ENCODE measurements at regions not wholly inside any gene's neighbourhood (a gene's known extent, or its start where the extent isn't known, plus 50 kb on each side); places are given as distances from the start of the nearest gene placed in this dataset.
"Not testable (repeated sequence)": the region's sequence is repeated elsewhere in the genome, so short reads cannot be mapped to it uniquely, and the experiment has no call there.

GRCh38 chr3:125855006-125855405, 114.0 kb upstream of the ROPN1B start:
- H3K9me3 ChIP-seq (ENCODE audit: control insufficient read depth, insufficient read depth, low read length); H3K9me3 Mint-ChIP-seq; H3K36me3 Mint-ChIP-seq; H3K4me3 ChIP-seq (ENCODE audit: low read length); H3K4me1 ChIP-seq (ENCODE audit: control insufficient read depth, insufficient read depth, low read length); H3K27ac Mint-ChIP-seq; intact Hi-C loops (cut with micrococcal nuclease); H3K27ac ChIP-seq (ENCODE audit: low read length); H3K4me1 Mint-ChIP-seq; DNase-seq; H3K27me3 ChIP-seq (ENCODE audit: control insufficient read depth, insufficient read depth, low read length); ATAC-seq; H3K27me3 Mint-ChIP-seq (ENCODE audit: low read depth in 2 of 2); H3K36me3 ChIP-seq (ENCODE audit: control insufficient read depth, insufficient read depth, low read length); H3K4me3 Mint-ChIP-seq: not testable (repeated sequence)
- no CpG with 5 or more reads among the region's 2 CpGs for WGBS (ENCODE audit: insufficient coverage)

- intact Hi-C loops (cut with micrococcal nuclease); H3K36me3 ChIP-seq (ENCODE audit: control insufficient read depth, insufficient read depth, low read length); H3K9me3 ChIP-seq (ENCODE audit: control insufficient read depth, insufficient read depth, low read length); H3K4me3 ChIP-seq (ENCODE audit: low read length); H3K27ac Mint-ChIP-seq; H3K27me3 Mint-ChIP-seq (ENCODE audit: low read depth in 2 of 2); H3K4me1 ChIP-seq (ENCODE audit: control insufficient read depth, insufficient read depth, low read length); H3K9me3 Mint-ChIP-seq; H3K36me3 Mint-ChIP-seq; DNase-seq; H3K4me1 Mint-ChIP-seq; H3K4me3 Mint-ChIP-seq; H3K27ac ChIP-seq (ENCODE audit: low read length); ATAC-seq; H3K27me3 ChIP-seq (ENCODE audit: control insufficient read depth, insufficient read depth, low read length): not testable (repeated sequence)
- WGBS (ENCODE audit: insufficient coverage): 88% methylated on average over 3 of the region's 3 CpGs
Measured at GRCh38 chr3:125860547-125860946, 108.4 kb upstream of the ROPN1B start.

GRCh38 chr3:125862841-125863254, 106.1 kb upstream of the ROPN1B start:
- H3K27me3 ChIP-seq (ENCODE audit: control insufficient read depth, insufficient read depth, low read length); ATAC-seq; H3K36me3 Mint-ChIP-seq; intact Hi-C loops (cut with micrococcal nuclease); H3K27ac ChIP-seq (ENCODE audit: low read length); H3K9me3 ChIP-seq (ENCODE audit: control insufficient read depth, insufficient read depth, low read length); H3K9me3 Mint-ChIP-seq; H3K27me3 Mint-ChIP-seq (ENCODE audit: low read depth in 2 of 2); DNase-seq; H3K4me3 ChIP-seq (ENCODE audit: low read length); H3K36me3 ChIP-seq (ENCODE audit: control insufficient read depth, insufficient read depth, low read length); H3K4me1 ChIP-seq (ENCODE audit: control insufficient read depth, insufficient read depth, low read length); H3K4me3 Mint-ChIP-seq; H3K4me1 Mint-ChIP-seq; H3K27ac Mint-ChIP-seq: not testable (repeated sequence)
- WGBS (ENCODE audit: insufficient coverage): 95% methylated on average over 2 of the region's 5 CpGs

GRCh38 chr3:125864532-125864931, 104.4 kb upstream of the ROPN1B start:
- H3K36me3 ChIP-seq (ENCODE audit: control insufficient read depth, insufficient read depth, low read length); H3K27ac Mint-ChIP-seq; H3K27me3 ChIP-seq (ENCODE audit: control insufficient read depth, insufficient read depth, low read length); H3K9me3 Mint-ChIP-seq; H3K27ac ChIP-seq (ENCODE audit: low read length); DNase-seq; ATAC-seq; H3K36me3 Mint-ChIP-seq; H3K9me3 ChIP-seq (ENCODE audit: control insufficient read depth, insufficient read depth, low read length); H3K4me3 Mint-ChIP-seq; H3K4me1 Mint-ChIP-seq; H3K4me3 ChIP-seq (ENCODE audit: low read length); intact Hi-C loops (cut with micrococcal nuclease); H3K4me1 ChIP-seq (ENCODE audit: control insufficient read depth, insufficient read depth, low read length); H3K27me3 Mint-ChIP-seq (ENCODE audit: low read depth in 2 of 2): not testable (repeated sequence)
- 83% methylated on average over 4 of the region's 4 CpGs for WGBS (ENCODE audit: insufficient coverage)

- H3K27ac ChIP-seq (ENCODE audit: low read length); H3K9me3 Mint-ChIP-seq; H3K4me1 Mint-ChIP-seq; DNase-seq; H3K36me3 Mint-ChIP-seq; H3K27me3 Mint-ChIP-seq (ENCODE audit: low read depth in 2 of 2); H3K27ac Mint-ChIP-seq; intact Hi-C loops (cut with micrococcal nuclease); H3K36me3 ChIP-seq (ENCODE audit: control insufficient read depth, insufficient read depth, low read length); H3K4me3 ChIP-seq (ENCODE audit: low read length); H3K4me1 ChIP-seq (ENCODE audit: control insufficient read depth, insufficient read depth, low read length); ATAC-seq; H3K4me3 Mint-ChIP-seq; H3K27me3 ChIP-seq (ENCODE audit: control insufficient read depth, insufficient read depth, low read length): not testable (repeated sequence)
- 92% methylated on average over 11 of the region's 12 CpGs for WGBS (ENCODE audit: insufficient coverage)
- H3K9me3 ChIP-seq (ENCODE audit: control insufficient read depth, insufficient read depth, low read length): peaks cover 12% of the 10 kb centered on the region
Measured at GRCh38 chr3:125886006-125886405, 83.0 kb upstream of the ROPN1B start.

GRCh38 chr3:125899181-125899580, 69.8 kb upstream of the ROPN1B start:
- H3K4me3 Mint-ChIP-seq; H3K4me3 ChIP-seq (ENCODE audit: low read length); H3K27ac Mint-ChIP-seq; H3K4me1 ChIP-seq (ENCODE audit: control insufficient read depth, insufficient read depth, low read length); ATAC-seq; H3K27me3 Mint-ChIP-seq (ENCODE audit: low read depth in 2 of 2); H3K27ac ChIP-seq (ENCODE audit: low read length); H3K27me3 ChIP-seq (ENCODE audit: control insufficient read depth, insufficient read depth, low read length); H3K4me1 Mint-ChIP-seq; H3K36me3 Mint-ChIP-seq; H3K36me3 ChIP-seq (ENCODE audit: control insufficient read depth, insufficient read depth, low read length); H3K9me3 Mint-ChIP-seq; intact Hi-C loops (cut with micrococcal nuclease); DNase-seq; H3K9me3 ChIP-seq (ENCODE audit: control insufficient read depth, insufficient read depth, low read length): not testable (repeated sequence)
- WGBS (ENCODE audit: insufficient coverage): 86% methylated on average over 6 of the region's 6 CpGs

- 80% methylated on average over 8 of the region's 10 CpGs for WGBS (ENCODE audit: insufficient coverage)
Measured at GRCh38 chr3:125901473-125901872, 67.5 kb upstream of the ROPN1B start.

GRCh38 chr3:125903780-125904455, 65.1 kb upstream of the ROPN1B start:
- H3K27me3 ChIP-seq (ENCODE audit: control insufficient read depth, insufficient read depth, low read length); H3K36me3 ChIP-seq (ENCODE audit: control insufficient read depth, insufficient read depth, low read length); H3K27me3 Mint-ChIP-seq (ENCODE audit: low read depth in 2 of 2); H3K9me3 Mint-ChIP-seq; H3K4me3 ChIP-seq (ENCODE audit: low read length); H3K36me3 Mint-ChIP-seq; H3K27ac ChIP-seq (ENCODE audit: low read length); H3K4me1 ChIP-seq (ENCODE audit: control insufficient read depth, insufficient read depth, low read length); H3K4me3 Mint-ChIP-seq; ATAC-seq; H3K9me3 ChIP-seq (ENCODE audit: control insufficient read depth, insufficient read depth, low read length); DNase-seq; H3K4me1 Mint-ChIP-seq; H3K27ac Mint-ChIP-seq; intact Hi-C loops (cut with micrococcal nuclease): not testable (repeated sequence)
- 97% methylated on average over 28 of the region's 29 CpGs for WGBS (ENCODE audit: insufficient coverage)

More at GRCh38 chr3:125901473-125901872, 67.5 kb upstream of the ROPN1B start:
- H3K36me3 ChIP-seq (ENCODE audit: control insufficient read depth, insufficient read depth, low read length); H3K9me3 Mint-ChIP-seq; H3K4me1 Mint-ChIP-seq; ATAC-seq; H3K9me3 ChIP-seq (ENCODE audit: control insufficient read depth, insufficient read depth, low read length); H3K4me1 ChIP-seq (ENCODE audit: control insufficient read depth, insufficient read depth, low read length); H3K27me3 ChIP-seq (ENCODE audit: control insufficient read depth, insufficient read depth, low read length); H3K27ac Mint-ChIP-seq; H3K4me3 Mint-ChIP-seq; H3K4me3 ChIP-seq (ENCODE audit: low read length); H3K27me3 Mint-ChIP-seq (ENCODE audit: low read depth in 2 of 2); intact Hi-C loops (cut with micrococcal nuclease); H3K36me3 Mint-ChIP-seq; DNase-seq; H3K27ac ChIP-seq (ENCODE audit: low read length): not testable (repeated sequence)

Data from natural killer cell (primary cell).